ENCODE measurements at regions not wholly inside any gene's neighbourhood (a gene's known extent, or its start where the extent isn't known, plus 50 kb on each side); places are given as distances from the start of the nearest gene placed in this dataset.

DNA sequence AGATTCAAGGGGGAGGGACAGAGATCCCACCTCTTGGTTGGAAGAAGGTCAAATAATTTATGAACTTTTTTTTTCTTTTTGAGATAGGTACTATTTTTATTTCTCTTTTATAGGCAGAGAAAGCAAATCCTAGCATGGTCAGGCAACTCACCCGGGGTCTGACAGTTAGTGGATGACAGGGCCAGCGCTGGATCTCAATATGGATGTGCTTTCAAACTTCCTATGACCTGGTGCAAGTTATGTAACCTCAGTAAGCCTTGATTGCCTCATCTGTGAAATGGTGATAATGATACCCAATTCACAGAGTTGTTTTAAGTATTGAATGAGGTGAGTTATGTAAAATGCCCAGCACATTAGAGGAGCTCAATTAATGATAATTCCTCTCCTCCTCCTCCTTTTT lies 86.8 kb upstream of the MEF2A start:
- Histone ChIP-seq H3K4me1 (peaks cover 39% of the 10 kb centered on the region), H3K27me3 (ENCODE audit: low read depth) (no peaks in the 10 kb centered on the region), H3K4me3 (no peak overlapping the region), H3K36me3 (no peaks in the 10 kb centered on the region), H3K27ac (no peak overlapping the region), H3K9me3 (no peaks in the 10 kb centered on the region)
- TF ChIP-seq, protein P1, sequence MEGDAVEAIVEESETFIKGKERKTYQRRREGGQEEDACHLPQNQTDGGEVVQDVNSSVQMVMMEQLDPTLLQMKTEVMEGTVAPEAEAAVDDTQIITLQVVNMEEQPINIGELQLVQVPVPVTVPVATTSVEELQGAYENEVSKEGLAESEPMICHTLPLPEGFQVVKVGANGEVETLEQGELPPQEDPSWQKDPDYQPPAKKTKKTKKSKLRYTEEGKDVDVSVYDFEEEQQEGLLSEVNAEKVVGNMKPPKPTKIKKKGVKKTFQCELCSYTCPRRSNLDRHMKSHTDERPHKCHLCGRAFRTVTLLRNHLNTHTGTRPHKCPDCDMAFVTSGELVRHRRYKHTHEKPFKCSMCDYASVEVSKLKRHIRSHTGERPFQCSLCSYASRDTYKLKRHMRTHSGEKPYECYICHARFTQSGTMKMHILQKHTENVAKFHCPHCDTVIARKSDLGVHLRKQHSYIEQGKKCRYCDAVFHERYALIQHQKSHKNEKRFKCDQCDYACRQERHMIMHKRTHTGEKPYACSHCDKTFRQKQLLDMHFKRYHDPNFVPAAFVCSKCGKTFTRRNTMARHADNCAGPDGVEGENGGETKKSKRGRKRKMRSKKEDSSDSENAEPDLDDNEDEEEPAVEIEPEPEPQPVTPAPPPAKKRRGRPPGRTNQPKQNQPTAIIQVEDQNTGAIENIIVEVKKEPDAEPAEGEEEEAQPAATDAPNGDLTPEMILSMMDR (IDR thresholded peaks at IDR 0.05), result no peak
- DNase-seq, result no peak
- no peak for ATAC-seq
- intact Hi-C loops (cut with DNase I), result no loop called here

DNA sequence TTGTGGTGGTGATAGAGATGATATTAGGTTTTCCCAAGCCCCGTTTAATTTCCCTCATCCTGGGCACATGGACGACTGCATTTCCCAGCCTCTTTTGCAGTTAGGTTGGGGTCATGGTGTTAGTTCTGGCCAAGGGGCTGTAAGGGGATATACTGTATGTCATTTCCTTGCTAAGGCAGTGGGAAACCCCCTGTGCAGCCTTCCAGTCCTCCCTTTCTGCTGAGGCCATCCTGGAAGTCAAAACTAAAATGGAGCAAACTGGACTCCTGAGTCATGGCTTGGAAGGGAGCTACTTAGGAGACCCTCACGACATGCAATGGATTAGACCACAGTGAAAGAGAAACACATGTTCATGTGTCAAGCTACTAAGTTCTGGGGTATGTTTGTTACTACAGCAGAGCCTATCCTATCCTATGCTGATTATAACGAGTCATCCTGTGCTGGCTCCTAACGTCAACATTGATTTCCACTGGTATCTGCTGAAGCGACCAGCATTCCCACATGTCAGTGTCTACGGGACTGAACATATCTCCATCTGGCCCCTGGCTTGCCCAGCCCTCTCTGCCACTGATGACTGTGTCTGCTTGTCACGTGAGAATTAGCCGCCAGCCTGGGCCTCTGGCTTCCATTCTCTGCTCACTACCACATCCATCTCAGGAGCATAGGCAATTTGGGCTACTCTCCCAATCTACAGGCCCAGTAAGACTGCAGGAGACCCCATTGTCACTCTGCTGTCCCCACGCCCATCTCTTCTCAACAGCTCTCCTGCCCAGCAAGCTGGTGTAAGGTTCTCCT lies 85.6 kb upstream of the MEF2A start:
- H3K27ac ChIP-seq, result no peak overlapping the region
- H3K36me3 ChIP-seq, result no peaks in the 10 kb centered on the region
- peaks cover 31% of the 10 kb centered on the region for H3K4me1 ChIP-seq
- H3K4me3 ChIP-seq, result no peak overlapping the region
- H3K9me3 ChIP-seq, result no peaks in the 10 kb centered on the region
- TF ChIP-seq, protein P1 (IDR thresholded peaks at IDR 0.05), result no peak
- intact Hi-C loops (cut with DNase I), result no loop called here
- no peaks in the 10 kb centered on the region for H3K27me3 ChIP-seq (ENCODE audit: low read depth)
- no peak for DNase-seq
- ATAC-seq, result no peak

DNA sequence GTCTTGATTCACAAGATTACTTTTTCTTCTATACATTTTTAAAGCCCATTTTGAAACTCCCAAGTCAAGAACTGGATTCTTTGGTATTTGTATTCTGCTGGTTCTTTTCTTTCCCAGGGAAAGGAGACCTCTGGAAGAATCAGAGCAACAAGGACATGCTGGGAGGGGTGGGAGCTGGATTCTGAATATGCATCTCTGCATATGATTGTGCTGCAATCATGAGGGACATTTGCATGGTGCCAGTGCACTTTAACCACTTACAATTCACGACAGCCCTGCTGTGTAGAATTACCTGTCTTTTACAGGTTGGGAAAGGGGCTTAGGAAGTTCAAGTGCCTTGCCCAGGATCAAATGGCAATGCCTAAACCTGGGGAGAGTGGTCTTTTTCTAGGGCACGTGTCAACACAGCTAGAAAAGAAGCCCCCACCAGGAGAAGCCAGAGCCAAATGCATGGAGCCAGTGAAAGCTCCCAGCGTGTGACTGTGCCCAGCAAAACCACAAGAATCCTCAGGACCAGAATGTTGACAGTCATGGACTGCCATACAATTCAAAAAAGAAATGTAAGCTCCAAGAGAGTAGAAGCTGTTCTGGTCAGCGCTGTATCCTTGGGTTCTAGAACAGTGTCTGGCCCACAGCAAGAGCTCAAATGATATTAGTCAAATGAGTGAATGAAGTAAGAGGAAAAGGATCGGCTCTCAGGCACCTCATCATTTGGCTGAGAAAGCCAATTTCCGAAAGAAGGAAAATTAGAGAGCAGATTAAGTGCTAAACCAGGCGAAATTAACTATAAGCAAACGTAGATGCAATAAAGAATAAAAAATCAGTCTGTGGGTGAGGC lies 84.5 kb upstream of the MEF2A start:
- no peaks in the 10 kb centered on the region for H3K36me3 ChIP-seq
- intact Hi-C loops (cut with DNase I), result no loop called here
- no peaks in the 10 kb centered on the region for H3K9me3 ChIP-seq
- H3K27me3 ChIP-seq (ENCODE audit: low read depth), result no peaks in the 10 kb centered on the region
- no peak overlapping the region for H3K4me3 ChIP-seq
- ATAC-seq (no peak), DNase-seq (no peak)
- TF ChIP-seq, protein P1 (IDR thresholded peaks at IDR 0.05), result no peak
- H3K4me1 ChIP-seq, result peaks cover 31% of the 10 kb centered on the region
- H3K27ac ChIP-seq, result no peak overlapping the region

DNA sequence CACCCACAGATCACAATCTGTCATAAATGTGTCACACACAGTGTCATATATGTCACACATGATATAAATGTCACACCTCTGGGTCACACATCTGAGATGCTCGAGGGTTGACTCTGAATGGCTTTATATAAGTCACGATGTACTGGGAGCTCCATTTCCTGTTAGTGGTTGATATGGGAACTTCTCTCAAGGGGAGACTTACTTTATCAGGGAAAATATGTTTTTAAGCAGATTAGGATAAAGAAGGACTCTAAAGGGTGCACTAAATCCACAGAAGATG lies 83.9 kb upstream of the MEF2A start:
- ATAC-seq (no peak), DNase-seq (no peak)
- H3K4me1 ChIP-seq, result peaks cover 29% of the 10 kb centered on the region
- H3K4me3 ChIP-seq, result no peak overlapping the region
- no peaks in the 10 kb centered on the region for H3K9me3 ChIP-seq
- no peak overlapping the region for H3K27ac ChIP-seq
- TF ChIP-seq, protein P1 (IDR thresholded peaks at IDR 0.05), result no peak
- intact Hi-C loops (cut with DNase I), result no loop called here
- no peaks in the 10 kb centered on the region for H3K36me3 ChIP-seq
- H3K27me3 ChIP-seq (ENCODE audit: low read depth), result no peaks in the 10 kb centered on the region

DNA sequence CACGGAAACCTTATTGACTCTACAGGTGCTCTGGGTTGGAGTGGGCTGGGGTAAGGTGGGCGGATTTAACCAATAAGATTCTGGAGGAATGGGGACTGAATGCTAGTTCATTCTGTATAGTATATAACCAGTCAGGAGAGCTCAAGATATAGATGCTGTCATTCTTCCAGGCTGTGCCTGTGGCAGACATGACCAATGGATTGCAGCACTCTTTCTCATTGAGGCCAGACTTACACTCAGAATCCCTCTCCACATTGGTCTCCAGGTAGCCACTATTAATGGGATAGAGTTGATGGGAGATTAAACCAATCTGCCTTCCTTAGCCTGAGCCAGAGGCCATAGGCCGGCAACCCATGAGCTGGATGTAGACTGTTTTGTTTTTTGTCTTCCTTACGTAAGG lies 82.8 kb upstream of the MEF2A start:
- no peaks in the 10 kb centered on the region for H3K36me3 ChIP-seq
- DNase-seq (no peak), ATAC-seq (no peak)
- TF ChIP-seq, protein P1 (IDR thresholded peaks at IDR 0.05), result no peak
- no peak overlapping the region for H3K4me3 ChIP-seq
- H3K27ac ChIP-seq, result no peak overlapping the region
- no peaks in the 10 kb centered on the region for H3K27me3 ChIP-seq (ENCODE audit: low read depth)
- intact Hi-C loops (cut with DNase I), result no loop called here
- H3K4me1 ChIP-seq, result peaks cover 30% of the 10 kb centered on the region
- no peaks in the 10 kb centered on the region for H3K9me3 ChIP-seq

Data from lower lobe of right lung (tissue), 2 donors.